Fibroblast of villous mesenchyme (primary cell): ENCODE measurements at regions not wholly inside any gene's neighbourhood (a gene's known extent, or its start where the extent isn't known, plus 50 kb on each side); places are given as distances from the start of the nearest gene placed in this dataset. TPM values are rescaled to one million over a fixed set of nuclear protein-coding genes. Genes with fewer than 3 reads are reported as not detected.

Source experiments
- DNase-seq: peaks from one replicate; pipeline ENCODE4 v3.0.0-alpha.2; 2010; ENCODE audit warnings: low read depth
- H3K4me3 ChIP-seq: 2 replicates; pipeline ENCODE4 v1.5.1; 2011; ENCODE audit warnings: low read depth, mild to moderate bottlenecking, low read length
- CTCF ChIP-seq: IDR thresholded peaks from 2 replicates; pipeline ENCODE4 v1.5.1; 2012; ENCODE audit warnings: low read depth, mild to moderate bottlenecking, low read length; ENCODE audit not compliant: insufficient read depth
- small RNA-seq: library from RNA; depleted of rRNA; stranded (forward); fragments of <200 nt; gene quantifications from one replicate; pipeline ENCODE3, GENCODE V24; 2012

GRCh38 chr7:21370283-21370982 lies 57.5 kb upstream of the SP4 start:
- DNase-seq, result no peak
- H3K4me3 ChIP-seq, result no peak overlapping the region
- no peak for TF ChIP-seq CTCF

GRCh38 chr7:21371360-21371759 lies 56.5 kb upstream of the SP4 start:
- no peak for TF ChIP-seq CTCF
- H3K4me3 ChIP-seq, result no peak overlapping the region
- DNase-seq, result no peak

DNA sequence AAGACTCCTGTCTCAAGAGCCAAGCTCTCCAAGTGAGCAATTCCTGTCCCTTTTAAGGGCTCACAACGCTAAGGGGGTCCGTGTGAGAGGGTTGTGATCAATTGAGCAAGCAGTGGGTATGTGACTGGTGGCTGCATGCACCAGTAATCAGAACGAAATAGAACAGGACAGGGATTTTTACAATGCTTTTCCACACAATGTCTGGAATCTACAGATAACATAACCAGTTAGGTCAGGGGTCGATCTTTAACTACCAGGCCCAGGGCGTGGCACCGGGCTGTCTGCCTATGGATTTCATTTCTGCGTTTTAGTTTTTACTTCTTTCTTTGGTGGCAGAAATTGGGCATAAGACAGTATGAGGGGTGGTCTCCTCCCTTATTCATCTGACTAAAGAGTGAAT lies 54.9 kb upstream of the SP4 start:
- no peak overlapping the region for H3K4me3 ChIP-seq
- no peak for TF ChIP-seq CTCF
- no peak for DNase-seq

GRCh38 chr7:21374134-21374533 lies 53.7 kb upstream of the SP4 start:
- DNase-seq, result no peak
- TF ChIP-seq CTCF, result no peak
- no peak overlapping the region for H3K4me3 ChIP-seq

DNA sequence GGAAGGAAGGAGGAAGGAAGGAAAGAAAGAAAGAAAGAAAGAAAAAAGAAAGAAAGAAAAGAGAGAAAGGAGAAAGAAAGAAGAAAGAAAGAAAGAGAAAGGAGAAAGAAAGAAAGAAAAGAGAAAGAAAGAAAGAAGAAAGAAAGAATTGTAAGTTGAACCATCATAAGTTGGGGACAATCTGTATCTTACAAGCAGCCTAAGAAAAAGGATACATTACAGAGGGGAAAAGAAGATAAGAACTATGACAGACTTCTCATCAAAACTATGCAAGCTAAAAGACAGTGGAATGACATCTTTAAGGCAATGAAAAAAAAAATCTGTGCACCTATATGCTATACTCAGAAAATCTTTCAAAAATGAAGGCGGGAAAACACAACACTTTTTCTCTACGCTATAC lies 50.3 kb upstream of the SP4 start:
- DNase-seq, result no peak
- no peak for TF ChIP-seq CTCF
- no peak overlapping the region for H3K4me3 ChIP-seq

Small RNA genes in the stretch of these regions (small RNA-seq; reads per million reads assigned to genes)
- not detected for gene RN7SL542P
